Liver (tissue), 8 donors: ENCODE measurements at regions not wholly inside any gene's neighbourhood (a gene's known extent, or its start where the extent isn't known, plus 50 kb on each side); places are given as distances from the start of the nearest gene placed in this dataset.
A peak's percentile ranks its signal among the peaks of the same experiment; 100 is the strongest.

ENCODE experiments used
- DNase-seq: peaks from one replicate; pipeline ENCODE4 v3.0.0-alpha.2; 2017; ENCODE audit warnings: low spot score
- H3K27ac ChIP-seq, 2 donors: one replicate each; pipeline ENCODE4 v1.7.0; 2013; ENCODE audit warnings: inconsistent platforms in 2 of 2, low read length in 2 of 2, control low read depth in 1 of 2, low read depth in 1 of 2, mild to moderate bottlenecking in 1 of 2
- H3K27me3 ChIP-seq, 4 donors: one replicate each; pipeline versions ENCODE4 v1.6.1 to v1.7.0; 2013; ENCODE audit warnings: low read length in 3 of 4, inconsistent platforms in 1 of 4, mild to moderate bottlenecking in 1 of 4, moderate library complexity in 1 of 4; ENCODE audit not compliant: control insufficient read depth in 4 of 4, insufficient read depth in 4 of 4
- H3K36me3 ChIP-seq, 4 donors: one replicate each; pipeline versions ENCODE4 v1.6.1 to v1.7.0; 2013; ENCODE audit warnings: low read length in 3 of 4, mild to moderate bottlenecking in 3 of 4, low read depth in 1 of 4, moderate library complexity in 1 of 4; ENCODE audit not compliant: control insufficient read depth in 4 of 4, insufficient read depth in 3 of 4
- H3K4me1 ChIP-seq, 4 donors: one replicate each; pipeline versions ENCODE4 v1.6.1 to v1.7.0; 2013; ENCODE audit warnings: low read length in 3 of 4, mild to moderate bottlenecking in 3 of 4, moderate library complexity in 1 of 4; ENCODE audit not compliant: control insufficient read depth in 4 of 4, insufficient read depth in 4 of 4
- H3K4me3 ChIP-seq, 3 donors: one replicate each; pipeline versions ENCODE4 v1.6.1 to v1.7.0; 2013; ENCODE audit warnings: low read length in 3 of 3, control low read depth in 1 of 3, low read depth in 1 of 3, mild to moderate bottlenecking in 1 of 3
- H3K9ac ChIP-seq, 2 donors: one replicate each; pipeline ENCODE4 v1.7.0; 2013; ENCODE audit warnings: low read length in 2 of 2, mild to moderate bottlenecking in 2 of 2, moderate library complexity in 2 of 2, control low read depth in 1 of 2, low read depth in 1 of 2
- H3K9me3 ChIP-seq, 4 donors: one replicate each; pipeline versions ENCODE4 v1.6.1 to v1.7.0; 2013; ENCODE audit warnings: low read length in 3 of 4; ENCODE audit not compliant: control insufficient read depth in 4 of 4
- ATF3 ChIP-seq: IDR thresholded peaks from 2 replicates; pipeline ENCODE4 v1.6.1; 2016; ENCODE audit warnings: antibody characterized with exemption
- CTCF ChIP-seq: fragments of 150-350 bp; IDR thresholded peaks from 2 replicates; pipeline ENCODE4 v1.5.1; 2017; ENCODE audit warnings: improper control_type of control experiment, low read depth, low read length; ENCODE audit not compliant: missing input control
- EGR1 ChIP-seq, 2 donors: IDR thresholded peaks; 2 replicates each; pipeline ENCODE4 v1.6.1; 2016 to 2018; ENCODE audit warnings: antibody characterized with exemption in 2 of 2, low read depth in 2 of 2
- FOXA1 ChIP-seq: IDR thresholded peaks from 2 replicates; pipeline ENCODE4 v1.6.1; 2016; ENCODE audit warnings: antibody characterized with exemption
- FOXA2 ChIP-seq: IDR thresholded peaks from 2 replicates; pipeline ENCODE4 v1.6.1; 2016; ENCODE audit warnings: antibody characterized with exemption
- GABPA ChIP-seq, 2 donors: IDR thresholded peaks in 1 of 2; conservative IDR thresholded peaks in 1 of 2; 2 replicates each; pipeline ENCODE4 v1.6.1; 2016; ENCODE audit warnings: antibody characterized with exemption in 2 of 2, mild to moderate bottlenecking in 1 of 2, moderate library complexity in 1 of 2
- HNF4A ChIP-seq, 2 donors: conservative IDR thresholded peaks; 2 replicates each; pipeline ENCODE4 v1.6.1; 2016; ENCODE audit warnings: antibody characterized with exemption in 2 of 2, mild to moderate bottlenecking in 2 of 2
- HNF4G ChIP-seq: IDR thresholded peaks from 2 replicates; pipeline ENCODE4 v1.6.1; 2016; ENCODE audit warnings: antibody characterized with exemption
- JUND ChIP-seq, 2 donors: IDR thresholded peaks; 2 replicates each; pipeline ENCODE4 v1.6.1; 2016; ENCODE audit warnings: antibody characterized with exemption in 2 of 2
- NR2F2 ChIP-seq: IDR thresholded peaks from 2 replicates; pipeline ENCODE4 v1.6.1; 2016; ENCODE audit warnings: antibody characterized with exemption
- RAD21 ChIP-seq, 2 donors: IDR thresholded peaks; 2 replicates each; pipeline ENCODE4 v1.6.1; 2016; ENCODE audit warnings: antibody characterized with exemption in 2 of 2, mild to moderate bottlenecking in 2 of 2
- REST ChIP-seq: IDR thresholded peaks from 2 replicates; pipeline ENCODE4 v1.6.1; 2016; ENCODE audit warnings: antibody characterized with exemption, mild to moderate bottlenecking
- WGBS: extraction: QIAGEN DNeasy Blood & Tissue Kit; methylation state at CpG from one replicate; pipeline ENCODE4 v1.1.7; 2013; 5-methylcytosine and 5-hydroxymethylcytosine counted together
- TF ChIP-seq, protein P1 (sequence below): IDR thresholded peaks from 2 replicates; pipeline ENCODE4 v1.6.1; 2016; ENCODE audit warnings: antibody characterized with exemption
- donor health status: healthy.
- donor health status: healthy.
- donor health status: healthy.
- donor health status: healthy.
- donor health status: healthy.

DNA sequence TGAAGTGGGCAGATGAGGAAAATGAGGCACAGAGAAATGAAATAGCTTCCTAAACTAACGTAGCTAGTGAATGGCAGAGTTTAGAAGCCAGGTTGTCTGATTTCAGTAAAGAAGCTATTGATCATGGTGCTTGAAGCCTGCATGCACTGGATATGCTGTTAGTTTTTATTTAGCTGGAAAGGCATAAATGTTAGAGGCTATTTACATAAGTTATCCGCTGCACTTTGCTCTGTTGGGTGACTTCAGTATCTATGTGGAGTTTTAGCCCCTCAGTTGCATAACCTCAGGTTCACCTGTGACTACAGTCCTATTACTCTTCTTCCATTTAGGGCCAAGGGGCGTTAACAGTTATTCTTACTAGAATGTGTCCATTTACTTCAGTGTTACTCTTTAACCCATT, 522.4 kb upstream of the RPS6KA3 start (continued):
- TF ChIP-seq REST (peak; percentile 72), ATF3 (peak; percentile 49), FOXA2 (peak; percentile 93), NR2F2 (no peak), JUND (IDR thresholded peaks at IDR 0.05) (peak; percentile 61 to 70), RAD21 (IDR thresholded peaks at IDR 0.05) (peak; percentile 24 to 35), FOXA1 (no peak), HNF4A (conservative IDR thresholded peaks at IDR 0.05) (peak; percentile 92), HNF4G (peak; percentile 78), GABPA (IDR thresholded peaks at IDR 0.05 in 1 of 2, conservative IDR thresholded peaks at IDR 0.05 in 1 of 2) (no peak)

DNA sequence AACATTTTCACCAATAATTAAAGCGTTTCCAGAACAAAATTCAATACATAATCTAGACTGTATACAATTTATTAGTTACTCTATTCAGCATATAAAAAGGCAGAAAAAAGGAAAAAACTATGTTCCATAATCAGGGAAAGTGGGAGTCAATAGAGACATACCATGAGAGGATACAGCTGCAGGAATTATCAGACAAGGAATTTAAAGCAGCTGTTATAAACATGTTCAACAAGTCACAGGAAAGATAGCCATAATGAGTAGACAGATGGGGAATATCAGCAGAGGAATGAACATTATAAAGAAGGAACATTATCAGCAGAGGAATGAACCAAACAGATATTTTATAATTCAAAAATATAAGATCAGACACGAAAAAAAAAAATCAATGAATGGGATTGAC, 500.6 kb upstream of the RPS6KA3 start:
- Histone ChIP-seq H3K4me3 (no peak overlapping the region), H3K9me3 (no peaks in the 10 kb centered on the region), H3K36me3 (no peaks in the 10 kb centered on the region), H3K27me3 (no peaks in the 10 kb centered on the region), H3K27ac (no peak overlapping the region), H3K4me1 (no peaks in the 10 kb centered on the region), H3K9ac (no peak overlapping the region)
- WGBS, result 60% methylated on average over 2 of the region's 2 CpGs
- DNase-seq, result no peak
- TF ChIP-seq EGR1 (IDR thresholded peaks at IDR 0.05; ENCODE audit: low read depth in 2 of 2) (no peak), FOXA2 (no peak), ATF3 (no peak)

GRCh38 chrX:20756585-20756984, 489.9 kb upstream of the RPS6KA3 start:
- Histone ChIP-seq H3K27ac (no peak overlapping the region), H3K9ac (no peak overlapping the region), H3K4me3 (no peak overlapping the region), H3K4me1 (no peaks in the 10 kb centered on the region), H3K36me3 (no peaks in the 10 kb centered on the region), H3K27me3 (no peaks in the 10 kb centered on the region), H3K9me3 (no peaks in the 10 kb centered on the region)
- no peak for DNase-seq
- TF ChIP-seq ATF3, result no peak
- TF ChIP-seq, protein P1, sequence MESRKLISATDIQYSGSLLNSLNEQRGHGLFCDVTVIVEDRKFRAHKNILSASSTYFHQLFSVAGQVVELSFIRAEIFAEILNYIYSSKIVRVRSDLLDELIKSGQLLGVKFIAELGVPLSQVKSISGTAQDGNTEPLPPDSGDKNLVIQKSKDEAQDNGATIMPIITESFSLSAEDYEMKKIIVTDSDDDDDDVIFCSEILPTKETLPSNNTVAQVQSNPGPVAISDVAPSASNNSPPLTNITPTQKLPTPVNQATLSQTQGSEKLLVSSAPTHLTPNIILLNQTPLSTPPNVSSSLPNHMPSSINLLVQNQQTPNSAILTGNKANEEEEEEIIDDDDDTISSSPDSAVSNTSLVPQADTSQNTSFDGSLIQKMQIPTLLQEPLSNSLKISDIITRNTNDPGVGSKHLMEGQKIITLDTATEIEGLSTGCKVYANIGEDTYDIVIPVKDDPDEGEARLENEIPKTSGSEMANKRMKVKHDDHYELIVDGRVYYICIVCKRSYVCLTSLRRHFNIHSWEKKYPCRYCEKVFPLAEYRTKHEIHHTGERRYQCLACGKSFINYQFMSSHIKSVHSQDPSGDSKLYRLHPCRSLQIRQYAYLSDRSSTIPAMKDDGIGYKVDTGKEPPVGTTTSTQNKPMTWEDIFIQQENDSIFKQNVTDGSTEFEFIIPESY, result no peak
- TF ChIP-seq HNF4A (conservative IDR thresholded peaks at IDR 0.05), result no peak
- no peak for TF ChIP-seq HNF4G
- TF ChIP-seq NR2F2, result no peak
- no peak for TF ChIP-seq JUND (IDR thresholded peaks at IDR 0.05)
- TF ChIP-seq EGR1 (IDR thresholded peaks at IDR 0.05; ENCODE audit: low read depth in 2 of 2), result no peak
- TF ChIP-seq FOXA2, result no peak
- TF ChIP-seq CTCF, result no peak
- 90% methylated on average over 1 of the region's 1 CpG for WGBS
